NCI-H1105 (cell line): ENCODE measurements at regions not wholly inside any gene's neighbourhood (a gene's known extent, or its start where the extent isn't known, plus 50 kb on each side); places are given as distances from the start of the nearest gene placed in this dataset.
"Not testable (repeated sequence)": the region's sequence is repeated elsewhere in the genome, so short reads cannot be mapped to it uniquely, and the experiment has no call there.

Experiments used
- DNase-seq: peaks from one replicate; lab custom pipeline; 2025; lab: John Stamatoyannopoulos, UW

- DNase-seq = no peak
Measured at GRCh38 chr7:46292741-46293140, 371.7 kb upstream of the IGFBP3 start.

- no peak for DNase-seq
Measured at GRCh38 chr7:46291601-46292150, 370.6 kb upstream of the IGFBP3 start.

- peak; percentile 13 for DNase-seq
Measured at GRCh38 chr7:46291050-46291438, 370.0 kb upstream of the IGFBP3 start.

GRCh38 chr7:46290374-46291049, 369.4 kb upstream of the IGFBP3 start:
- no peak for DNase-seq

- no peak for DNase-seq
Measured at GRCh38 chr7:46288861-46289260, 367.8 kb upstream of the IGFBP3 start.

- no peak for DNase-seq
Measured at GRCh38 chr7:46288010-46288409, 366.9 kb upstream of the IGFBP3 start.

- no peak for DNase-seq
Measured at GRCh38 chr7:46286957-46287356, 365.9 kb upstream of the IGFBP3 start.

- DNase-seq = no peak
Measured at GRCh38 chr7:46286356-46286755, 365.3 kb upstream of the IGFBP3 start.

- no peak for DNase-seq
Measured at GRCh38 chr7:46285878-46286277, 364.8 kb upstream of the IGFBP3 start.

GRCh38 chr7:46283852-46284251, 362.8 kb upstream of the IGFBP3 start:
- DNase-seq = no peak

- no peak for DNase-seq
Measured at GRCh38 chr7:46282155-46282554, 361.1 kb upstream of the IGFBP3 start.

- no peak for DNase-seq
Measured at GRCh38 chr7:46281071-46281470, 360.0 kb upstream of the IGFBP3 start.

GRCh38 chr7:46279290-46279689, 358.2 kb upstream of the IGFBP3 start:
- DNase-seq = no peak

GRCh38 chr7:46264646-46265045, 343.6 kb upstream of the IGFBP3 start:
- no peak for DNase-seq

GRCh38 chr7:46261638-46262037, 340.6 kb upstream of the IGFBP3 start:
- not testable (repeated sequence) for DNase-seq

GRCh38 chr7:46259947-46260346, 338.9 kb upstream of the IGFBP3 start:
- DNase-seq = no peak

- DNase-seq = peak; percentile 3
Measured at GRCh38 chr7:46257761-46258448, 336.8 kb upstream of the IGFBP3 start.

- no peak for DNase-seq
Measured at GRCh38 chr7:46256870-46257661, 336.0 kb upstream of the IGFBP3 start.

- no peak for DNase-seq
Measured at GRCh38 chr7:46253520-46253919, 332.4 kb upstream of the IGFBP3 start.

GRCh38 chr7:46247664-46248063, 326.6 kb upstream of the IGFBP3 start:
- no peak for DNase-seq

- DNase-seq = no peak
Measured at GRCh38 chr7:46245586-46246111, 324.6 kb upstream of the IGFBP3 start.

GRCh38 chr7:46244757-46245156, 323.7 kb upstream of the IGFBP3 start:
- no peak for DNase-seq
